ENCODE measurements at regions not wholly inside any gene's neighbourhood (a gene's known extent, or its start where the extent isn't known, plus 50 kb on each side); places are given as distances from the start of the nearest gene placed in this dataset.

- TF ChIP-seq CTCF (conservative IDR thresholded peaks at IDR 0.05; ENCODE audit: low read depth, low read length), result no peak
- TF ChIP-seq EZH2 (IDR thresholded peaks at IDR 0.05; ENCODE audit: low read length, unreplicated experiment), result no peak
Measured at GRCh38 chr10:4693967-4694366, 132.0 kb upstream of the AKR1E2 start.

Measured in PC-3 (cell line).